ENCODE measurements at regions not wholly inside any gene's neighbourhood (a gene's known extent, or its start where the extent isn't known, plus 50 kb on each side); places are given as distances from the start of the nearest gene placed in this dataset.
"Not testable (repeated sequence)": the region's sequence is repeated elsewhere in the genome, so short reads cannot be mapped to it uniquely, and the experiment has no call there.

- H3K27ac Mint-ChIP-seq = no peak overlapping the region
- ATAC-seq (no peak), DNase-seq (ENCODE audit: low spot score in 2 of 2) (no peak)
- no peaks in the 10 kb centered on the region for H3K36me3 Mint-ChIP-seq
- no peaks in the 10 kb centered on the region for H3K9me3 Mint-ChIP-seq
Observed at GRCh38 chr14:57150449-57150848, 118.3 kb downstream of the EXOC5 start.

- ATAC-seq (no peak), DNase-seq (ENCODE audit: low spot score in 2 of 2) (no peak)
- peaks cover 0 to 4% of the 10 kb centered on the region in 2 donors for H3K9me3 Mint-ChIP-seq
- no peak overlapping the region for H3K27ac Mint-ChIP-seq
- H3K36me3 Mint-ChIP-seq = no peaks in the 10 kb centered on the region
Observed at GRCh38 chr14:57139173-57139572, 129.5 kb downstream of the EXOC5 start.

- no peak overlapping the region for H3K27ac Mint-ChIP-seq
- H3K9me3 Mint-ChIP-seq = peaks cover 0 to 4% of the 10 kb centered on the region in 2 donors
Observed at GRCh38 chr14:57136669-57137328, 131.9 kb downstream of the EXOC5 start.

GRCh38 chr14:57127809-57128208 lies 140.9 kb downstream of the EXOC5 start:
- H3K27ac Mint-ChIP-seq; DNase-seq (ENCODE audit: low spot score in 2 of 2); H3K9me3 Mint-ChIP-seq; H3K36me3 Mint-ChIP-seq; ATAC-seq: not testable (repeated sequence)

More at GRCh38 chr14:57136669-57137328, 131.9 kb downstream of the EXOC5 start:
- H3K36me3 Mint-ChIP-seq = no peaks in the 10 kb centered on the region
- ATAC-seq = no peak
- no peak for DNase-seq (ENCODE audit: low spot score in 2 of 2)

GRCh38 chr14:57122129-57122528 lies 146.6 kb downstream of the EXOC5 start:
- no peak for DNase-seq (ENCODE audit: low spot score in 2 of 2)
- no peak for ATAC-seq
- Mint-ChIP-seq H3K27ac (no peak overlapping the region), H3K36me3 (no peaks in the 10 kb centered on the region), H3K9me3 (no peaks in the 10 kb centered on the region)

GRCh38 chr14:57112072-57112807 lies 156.5 kb downstream of the EXOC5 start:
- Mint-ChIP-seq H3K36me3 (peaks cover 0 to 15% of the 10 kb centered on the region in 2 donors), H3K9me3 (peaks cover 5 to 12% of the 10 kb centered on the region in 2 donors)
- DNase-seq (ENCODE audit: low spot score in 2 of 2); ATAC-seq; H3K27ac Mint-ChIP-seq: not testable (repeated sequence)

- not testable (repeated sequence) for H3K27ac Mint-ChIP-seq; ATAC-seq; DNase-seq (ENCODE audit: low spot score in 2 of 2)
- Mint-ChIP-seq H3K36me3 (peaks cover 0 to 22% of the 10 kb centered on the region in 2 donors), H3K9me3 (peaks cover 5 to 12% of the 10 kb centered on the region in 2 donors)
Observed at GRCh38 chr14:57110411-57110810, 158.3 kb downstream of the EXOC5 start.

GRCh38 chr14:57091030-57091608 lies 177.6 kb downstream of the EXOC5 start:
- no peak for DNase-seq (ENCODE audit: low spot score in 2 of 2)
- no peak for ATAC-seq
- H3K36me3 Mint-ChIP-seq = no peaks in the 10 kb centered on the region
- no peak overlapping the region for H3K27ac Mint-ChIP-seq
- H3K9me3 Mint-ChIP-seq = peaks cover 0 to 5% of the 10 kb centered on the region in 2 donors

GRCh38 chr14:57089901-57090300 lies 178.8 kb downstream of the EXOC5 start:
- DNase-seq (ENCODE audit: low spot score in 2 of 2) = no peak
- ATAC-seq = no peak
- Mint-ChIP-seq H3K36me3 (no peaks in the 10 kb centered on the region), H3K9me3 (peaks cover 0 to under 1% of the 10 kb centered on the region in 2 donors), H3K27ac (no peak overlapping the region)

GRCh38 chr14:57087841-57088240 lies 180.9 kb downstream of the EXOC5 start:
- Mint-ChIP-seq H3K9me3 (no peaks in the 10 kb centered on the region), H3K36me3 (no peaks in the 10 kb centered on the region), H3K27ac (no peak overlapping the region)
- no peak for ATAC-seq
- DNase-seq (ENCODE audit: low spot score in 2 of 2) = no peak

- DNase-seq (ENCODE audit: low spot score in 2 of 2) (no peak), ATAC-seq (no peak)
- Mint-ChIP-seq H3K9me3 (no peaks in the 10 kb centered on the region), H3K36me3 (no peaks in the 10 kb centered on the region), H3K27ac (no peak overlapping the region)
Observed at GRCh38 chr14:57086271-57087162, 182.2 kb downstream of the EXOC5 start.

- ATAC-seq (no peak), DNase-seq (ENCODE audit: low spot score in 2 of 2) (no peak)
- Mint-ChIP-seq H3K27ac (no peak overlapping the region), H3K9me3 (no peaks in the 10 kb centered on the region), H3K36me3 (no peaks in the 10 kb centered on the region)
Observed at GRCh38 chr14:57085801-57086200, 182.9 kb downstream of the EXOC5 start.

- no peak for DNase-seq (ENCODE audit: low spot score in 2 of 2)
- no peaks in the 10 kb centered on the region for H3K9me3 Mint-ChIP-seq
- H3K36me3 Mint-ChIP-seq = no peaks in the 10 kb centered on the region
- no peak overlapping the region for H3K27ac Mint-ChIP-seq
- ATAC-seq = no peak
Observed at GRCh38 chr14:57085043-57085442, 183.7 kb downstream of the EXOC5 start.

- no peak for ATAC-seq
- H3K9me3 Mint-ChIP-seq = no peaks in the 10 kb centered on the region
- no peak overlapping the region for H3K27ac Mint-ChIP-seq
- no peak for DNase-seq (ENCODE audit: low spot score in 2 of 2)
- H3K36me3 Mint-ChIP-seq = no peaks in the 10 kb centered on the region
Observed at GRCh38 chr14:57080691-57081090, 188.0 kb downstream of the EXOC5 start.

- DNase-seq (ENCODE audit: low spot score in 2 of 2) = no peak
- no peaks in the 10 kb centered on the region for H3K9me3 Mint-ChIP-seq
- H3K36me3 Mint-ChIP-seq = no peaks in the 10 kb centered on the region
- no peak for ATAC-seq
- H3K27ac Mint-ChIP-seq = no peak overlapping the region
Observed at GRCh38 chr14:57078054-57078453, 190.7 kb downstream of the EXOC5 start.

GRCh38 chr14:57073986-57074385 lies 194.7 kb downstream of the EXOC5 start:
- Mint-ChIP-seq H3K27ac (no peak overlapping the region), H3K9me3 (no peaks in the 10 kb centered on the region), H3K36me3 (no peaks in the 10 kb centered on the region)
- ATAC-seq (no peak), DNase-seq (ENCODE audit: low spot score in 2 of 2) (no peak)

- DNase-seq (ENCODE audit: low spot score in 2 of 2) (no peak), ATAC-seq (no peak)
- Mint-ChIP-seq H3K9me3 (no peaks in the 10 kb centered on the region), H3K36me3 (no peaks in the 10 kb centered on the region), H3K27ac (no peak overlapping the region)
Observed at GRCh38 chr14:57071639-57072038, 197.1 kb downstream of the EXOC5 start.

All from activated naive CD4-positive, alpha-beta T cell treated with anti-CD3 and anti-CD28 coated beads, Interleukin-2, amount 50 U/mL, for 72 hours (primary cell).